Activated effector memory CD4-positive, alpha-beta T cell treated with anti-CD3 and anti-CD28 coated beads, Interleukin-2, amount 50 U/mL, for 16 hours (primary cell): ENCODE measurements at regions not wholly inside any gene's neighbourhood (a gene's known extent, or its start where the extent isn't known, plus 50 kb on each side); places are given as distances from the start of the nearest gene placed in this dataset.
A peak's percentile ranks its signal among the peaks of the same experiment; 100 is the strongest.

Experiments used
- DNase-seq: peaks from one replicate; pipeline ENCODE4 v3.0.0-alpha.2; 2020

- DNase-seq, result no peak
These were observed 78.1 kb upstream of the SLC38A11 start for GRCh38 chr2:165033402-165033801.

- no peak for DNase-seq
These were observed 77.2 kb upstream of the SLC38A11 start for GRCh38 chr2:165032559-165032958.

DNA sequence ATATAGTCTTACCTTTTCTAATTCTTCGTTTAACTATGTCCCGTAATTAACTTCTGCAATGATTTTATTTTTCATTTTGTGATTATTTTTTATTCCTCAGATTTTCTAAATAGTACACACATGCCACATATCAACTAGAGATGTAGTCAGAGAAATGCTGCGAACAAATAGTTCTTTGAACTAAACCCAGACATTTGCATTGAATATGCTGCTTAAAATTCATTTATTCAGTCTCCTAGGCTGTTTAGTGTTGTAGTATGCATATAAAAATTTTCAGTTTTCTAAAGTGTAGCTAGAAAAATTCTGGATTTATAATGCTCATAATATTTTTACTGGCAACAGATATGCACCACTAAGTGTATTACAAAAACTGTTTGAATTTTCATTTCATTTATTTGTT is 68.9 kb upstream of the SLC38A11 start:
- DNase-seq, result no peak

GRCh38 chr2:165022781-165023180 is 67.5 kb upstream of the SLC38A11 start:
- no peak for DNase-seq

- no peak for DNase-seq
These were observed 62.8 kb upstream of the SLC38A11 start for GRCh38 chr2:165017966-165018596.

- DNase-seq, result no peak
These were observed 61.6 kb upstream of the SLC38A11 start for GRCh38 chr2:165016772-165017411.

GRCh38 chr2:165015052-165015642 is 59.8 kb upstream of the SLC38A11 start:
- DNase-seq, result peak; percentile 79

DNA sequence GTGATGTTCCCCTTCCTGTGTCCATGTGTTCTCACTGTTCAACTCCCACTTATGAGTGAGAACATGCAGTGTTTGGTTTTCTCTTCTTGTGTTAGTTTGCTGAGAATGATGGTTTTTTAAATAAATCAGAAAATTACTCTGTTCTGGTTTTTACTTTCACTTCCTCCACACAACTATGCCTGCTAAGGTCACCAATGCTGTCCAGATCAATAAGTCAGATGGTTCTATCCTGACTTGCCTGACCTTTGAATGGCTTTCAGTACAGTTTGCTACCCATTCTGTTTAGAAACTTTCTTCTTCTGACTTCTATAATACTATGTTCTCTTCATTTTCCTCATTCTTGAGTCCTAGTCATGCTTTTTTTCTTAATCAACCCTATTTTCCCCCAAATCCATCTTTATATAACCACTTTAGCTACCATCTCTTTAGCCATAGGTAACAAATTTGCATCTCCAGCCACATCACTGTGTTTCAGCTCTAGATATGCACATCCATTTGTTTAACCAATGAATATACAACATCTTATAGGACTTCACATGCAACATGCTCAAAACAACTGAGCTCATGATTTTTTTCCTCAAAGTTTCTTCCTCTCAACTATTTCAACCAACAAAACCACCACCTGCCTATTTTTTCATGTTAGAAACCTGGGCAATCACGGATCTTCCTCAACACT is 58.8 kb upstream of the SLC38A11 start:
- no peak for DNase-seq

DNA sequence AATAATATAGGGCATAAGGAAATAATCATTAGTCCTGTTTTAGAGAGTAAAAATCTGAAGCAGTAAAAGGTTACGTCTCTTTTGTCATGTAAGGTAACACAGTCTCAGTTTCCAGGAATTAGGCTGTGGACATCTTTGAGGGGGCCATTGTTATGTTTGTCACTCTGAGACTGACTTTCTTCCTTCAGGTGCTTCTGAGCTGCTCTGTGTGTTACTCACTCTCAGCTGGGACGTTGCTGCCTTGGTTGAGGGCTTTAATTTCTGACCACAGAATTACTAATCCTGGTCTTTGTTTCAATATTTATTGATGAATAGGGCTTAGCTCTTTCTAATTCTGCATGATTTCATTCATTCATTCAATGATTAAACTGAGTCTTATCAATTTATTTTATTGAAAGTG is 55.9 kb upstream of the SLC38A11 start:
- no peak for DNase-seq

DNA sequence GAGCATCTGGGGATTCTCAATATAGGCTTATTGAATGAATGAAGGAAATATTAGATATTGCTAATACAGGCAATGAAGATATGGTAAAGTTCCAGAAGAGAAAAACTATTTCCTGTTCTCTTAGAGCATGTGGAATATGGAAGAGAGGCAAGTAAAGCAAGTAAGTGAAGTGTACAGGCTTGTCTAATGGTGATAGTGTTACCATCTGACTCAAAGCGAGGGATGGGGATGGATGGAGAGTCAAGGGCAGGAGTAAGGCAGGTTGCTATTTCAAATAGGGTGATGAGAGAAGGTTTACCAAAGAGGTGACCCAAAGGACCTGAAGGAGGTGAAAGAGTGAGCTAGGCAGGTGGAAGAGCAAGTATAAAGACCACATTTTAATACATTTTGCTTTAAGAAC is 55.2 kb upstream of the SLC38A11 start:
- DNase-seq, result no peak

GRCh38 chr2:165009466-165009865 is 54.1 kb upstream of the SLC38A11 start:
- DNase-seq, result no peak

DNA sequence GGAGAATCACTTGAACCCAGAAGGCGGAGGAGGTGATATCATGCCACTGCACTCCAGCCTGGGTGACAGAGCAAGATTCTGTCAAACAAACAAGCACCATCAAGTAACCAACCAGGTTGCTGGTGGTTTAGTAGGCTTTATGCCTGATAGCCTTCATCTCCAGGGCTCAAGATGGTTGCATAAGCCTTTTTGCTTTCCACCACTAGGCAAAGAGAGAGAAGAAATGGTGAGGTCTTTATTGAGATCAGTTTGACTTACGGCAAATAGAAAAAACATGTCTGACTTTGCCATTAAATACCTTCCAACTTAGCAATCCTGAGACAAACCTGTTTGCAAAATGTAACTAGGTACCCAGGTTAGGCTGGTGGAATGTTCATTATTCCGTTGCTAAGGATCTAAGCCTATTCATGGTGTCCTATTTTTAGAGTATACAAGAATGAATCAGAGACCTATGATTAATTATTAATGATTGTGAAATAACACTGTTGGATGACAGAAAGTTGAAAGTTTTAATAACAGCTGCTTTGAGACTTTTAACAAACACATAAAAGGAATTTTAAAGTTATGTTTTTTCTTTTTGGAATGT is 53.5 kb upstream of the SLC38A11 start:
- no peak for DNase-seq

- no peak for DNase-seq
These were observed 51.9 kb upstream of the SLC38A11 start for GRCh38 chr2:165007161-165007744.
